OCI-LY7 (cell line): ENCODE measurements at regions not wholly inside any gene's neighbourhood (a gene's known extent, or its start where the extent isn't known, plus 50 kb on each side); places are given as distances from the start of the nearest gene placed in this dataset.

Experiments
- BruUV-seq: library from RNA; stranded (reverse); fragments of 400-500 nt; replicated peaks from 2 replicates; lab custom pipeline; 2021; lab: Mats Ljungman, UMichigan
- CTCF ChIA-PET: fragments of 300-600 bp; sonication (Branson Sonifier 250); formaldehyde crosslinking; loops from one replicate; lab custom pipeline; 2022; ENCODE audit warnings: antibody characterized with exemption; ENCODE audit not compliant: unreplicated experiment; lab: Charles Lee
- POLR2A ChIA-PET: fragments of 300-600 bp; sonication (Branson Sonifier 250); formaldehyde crosslinking; loops from one replicate; lab custom pipeline; 2022; ENCODE audit warnings: antibody characterized with exemption; lab: Charles Lee
- DNase-seq: peaks from one replicate; pipeline ENCODE4 v3.0.0-alpha.2; 2015; ENCODE audit warnings: low spot score
- H2AFZ ChIP-seq: fragments of 200-600 bp; sonication (generic), shearing (Covaris generic); 2 replicates; pipeline ENCODE4 v1.6.1; 2014; ENCODE audit warnings: mild to moderate bottlenecking, antibody characterized with exemption, low read length, moderate library complexity
- H3K27ac ChIP-seq: fragments of 200-600 bp; sonication (generic); 2 replicates; pipeline ENCODE4 v1.5.1; 2014; ENCODE audit warnings: mixed run types, low read depth, mild to moderate bottlenecking, moderate library complexity, low read length, inconsistent platforms; ENCODE audit not compliant: poor library complexity, severe bottlenecking
- H3K36me3 ChIP-seq: fragments of 200-600 bp; sonication (generic); 2 replicates; pipeline ENCODE4 v1.6.1; 2014; ENCODE audit warnings: mild to moderate bottlenecking, antibody characterized with exemption, low read length, moderate library complexity, mixed read lengths; ENCODE audit not compliant: insufficient read depth
- H3K4me1 ChIP-seq: fragments of 200-600 bp; sonication (generic); 2 replicates; pipeline ENCODE4 v1.5.1; 2014; ENCODE audit warnings: mild to moderate bottlenecking, low read length; ENCODE audit not compliant: insufficient read depth, poor library complexity, severe bottlenecking
- H3K4me2 ChIP-seq: fragments of 200-600 bp; sonication (generic); 2 replicates; pipeline ENCODE4 v1.6.1; 2014; ENCODE audit warnings: mild to moderate bottlenecking, low read length
- H3K4me3 ChIP-seq: fragments of 200-600 bp; sonication (generic); 2 replicates; pipeline ENCODE4 v1.5.1; 2014; ENCODE audit warnings: mild to moderate bottlenecking, low read depth, low read length; ENCODE audit not compliant: poor library complexity, severe bottlenecking
- H3K79me2 ChIP-seq: fragments of 200-600 bp; sonication (generic); 2 replicates; pipeline ENCODE4 v1.6.1; 2016; ENCODE audit warnings: low read depth, mild to moderate bottlenecking, low read length, moderate library complexity, mixed read lengths; ENCODE audit not compliant: insufficient read depth
- H3K9me2 ChIP-seq: fragments of 200-600 bp; sonication (generic); 2 replicates; pipeline ENCODE4 v1.6.1; 2016; ENCODE audit warnings: mild to moderate bottlenecking, low read length, mixed read lengths; ENCODE audit not compliant: insufficient read depth
- H3K9me3 ChIP-seq: fragments of 200-600 bp; sonication (generic); 2 replicates; pipeline ENCODE4 v1.6.1; 2014; ENCODE audit warnings: mild to moderate bottlenecking, mixed run types, low read length, mixed read lengths
- H4K20me1 ChIP-seq: fragments of 200-600 bp; sonication (generic); 2 replicates; pipeline ENCODE4 v1.6.1; 2014; ENCODE audit warnings: mild to moderate bottlenecking, antibody characterized with exemption, low read length, moderate library complexity, mixed read lengths; ENCODE audit not compliant: insufficient read depth
- EZH2phosphoT487 ChIP-seq: fragments of 200-600 bp; sonication (generic); IDR thresholded peaks from 2 replicates; pipeline ENCODE4 v1.6.1; 2018; ENCODE audit warnings: low read depth, borderline replicate concordance, mild to moderate bottlenecking, mixed run types, antibody characterized with exemption, low read length, moderate library complexity, mixed read lengths
- intact Hi-C: fragments of 100-400 bp; cut with micrococcal nuclease; formaldehyde crosslinking; loops from one replicate; pipeline ENCODE4 v1.10.0; 2022; ENCODE audit not compliant: unreplicated experiment
- TF ChIP-seq, protein P1 (sequence below): fragments of 200-600 bp; sonication (generic); conservative IDR thresholded peaks from 2 replicates; pipeline ENCODE4 v1.5.1; 2014; ENCODE audit warnings: mild to moderate bottlenecking, antibody characterized with exemption, low read length, moderate library complexity, mixed read lengths

GRCh38 chr2:72051204-72051603 lies 96.5 kb downstream of the CYP26B1 start:
- intact Hi-C loops: no loop called here
- H3K9me2 ChIP-seq: no peaks in the 10 kb centered on the region

DNA sequence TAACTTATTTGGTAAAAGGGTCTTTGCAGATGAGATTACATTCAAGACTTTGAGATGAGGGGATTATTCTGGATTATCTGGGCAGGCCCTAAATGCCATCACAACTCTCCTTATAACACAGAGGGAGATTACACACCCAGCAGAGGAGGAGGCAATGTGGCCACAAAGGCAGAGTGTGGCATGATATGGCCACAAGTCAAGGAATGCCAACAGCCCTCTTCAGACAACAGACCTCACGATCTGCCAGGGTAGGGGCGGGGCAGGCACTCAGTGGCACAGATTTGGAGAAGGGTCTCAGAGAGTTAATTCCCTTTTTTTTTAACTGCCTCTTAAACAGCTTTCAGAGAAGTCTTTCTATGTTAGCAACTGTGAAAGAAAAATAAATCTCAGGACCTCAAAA lies 96.9 kb downstream of the CYP26B1 start:
- Histone ChIP-seq H3K4me2 (no peak overlapping the region), H2AFZ (no peak overlapping the region), H4K20me1 (no peaks in the 10 kb centered on the region), H3K4me3 (no peak overlapping the region), H3K27ac (no peak overlapping the region), H3K4me1 (no peaks in the 10 kb centered on the region), H3K36me3 (no peaks in the 10 kb centered on the region), H3K79me2 (no peaks in the 10 kb centered on the region), H3K9me2 (no peaks in the 10 kb centered on the region), H3K9me3 (no peaks in the 10 kb centered on the region)
- BruUV-seq: no TSS peak
- no peak for DNase-seq
- intact Hi-C loops: no loop called here
- no peak for TF ChIP-seq EZH2phosphoT487
- TF ChIP-seq, protein P1, sequence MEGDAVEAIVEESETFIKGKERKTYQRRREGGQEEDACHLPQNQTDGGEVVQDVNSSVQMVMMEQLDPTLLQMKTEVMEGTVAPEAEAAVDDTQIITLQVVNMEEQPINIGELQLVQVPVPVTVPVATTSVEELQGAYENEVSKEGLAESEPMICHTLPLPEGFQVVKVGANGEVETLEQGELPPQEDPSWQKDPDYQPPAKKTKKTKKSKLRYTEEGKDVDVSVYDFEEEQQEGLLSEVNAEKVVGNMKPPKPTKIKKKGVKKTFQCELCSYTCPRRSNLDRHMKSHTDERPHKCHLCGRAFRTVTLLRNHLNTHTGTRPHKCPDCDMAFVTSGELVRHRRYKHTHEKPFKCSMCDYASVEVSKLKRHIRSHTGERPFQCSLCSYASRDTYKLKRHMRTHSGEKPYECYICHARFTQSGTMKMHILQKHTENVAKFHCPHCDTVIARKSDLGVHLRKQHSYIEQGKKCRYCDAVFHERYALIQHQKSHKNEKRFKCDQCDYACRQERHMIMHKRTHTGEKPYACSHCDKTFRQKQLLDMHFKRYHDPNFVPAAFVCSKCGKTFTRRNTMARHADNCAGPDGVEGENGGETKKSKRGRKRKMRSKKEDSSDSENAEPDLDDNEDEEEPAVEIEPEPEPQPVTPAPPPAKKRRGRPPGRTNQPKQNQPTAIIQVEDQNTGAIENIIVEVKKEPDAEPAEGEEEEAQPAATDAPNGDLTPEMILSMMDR: no peak
- POLR2A ChIA-PET: interaction anchor here (0.7 kb wide), 1 partner anchor 42 kb away, joined by 3 read pairs; no protein-coding TSS in a partner anchor
- CTCF ChIA-PET: no interaction called here

More at GRCh38 chr2:72051204-72051603, 96.5 kb downstream of the CYP26B1 start:
- ChIA-PET POLR2A (interaction anchor here (0.7 kb wide), 1 partner anchor 43 kb away, joined by 3 read pairs; no protein-coding TSS in a partner anchor), CTCF (no interaction called here)
- H3K27ac ChIP-seq: no peak overlapping the region
- H2AFZ ChIP-seq: no peak overlapping the region
- no peak overlapping the region for H3K4me3 ChIP-seq
- no peaks in the 10 kb centered on the region for H3K79me2 ChIP-seq
- TF ChIP-seq, protein P1: no peak
- TF ChIP-seq EZH2phosphoT487: no peak
- DNase-seq: no peak
- H3K36me3 ChIP-seq: no peaks in the 10 kb centered on the region
- no peaks in the 10 kb centered on the region for H4K20me1 ChIP-seq
- H3K9me3 ChIP-seq: no peaks in the 10 kb centered on the region
- no peaks in the 10 kb centered on the region for H3K4me1 ChIP-seq
- BruUV-seq: no TSS peak
- no peak overlapping the region for H3K4me2 ChIP-seq

- TF ChIP-seq EZH2phosphoT487: no peak
- TF ChIP-seq, protein P1: no peak
- H3K9me2 ChIP-seq: no peaks in the 10 kb centered on the region
- no peaks in the 10 kb centered on the region for H3K4me1 ChIP-seq
- no peaks in the 10 kb centered on the region for H3K79me2 ChIP-seq
- CTCF ChIA-PET: no interaction called here
- H3K27ac ChIP-seq: no peak overlapping the region
- no peak overlapping the region for H3K4me3 ChIP-seq
- no peak overlapping the region for H2AFZ ChIP-seq
- no peak for DNase-seq
- H3K36me3 ChIP-seq: no peaks in the 10 kb centered on the region
- intact Hi-C loops: no loop called here
- 0 out of 2 replicates have a peak, but pooled peaks cover 3% of the 10 kb centered on the region for H3K9me3 ChIP-seq
- BruUV-seq: no TSS peak
- H3K4me2 ChIP-seq: no peak overlapping the region
- POLR2A ChIA-PET: no interaction called here
- no peaks in the 10 kb centered on the region for H4K20me1 ChIP-seq
Observed at GRCh38 chr2:72048881-72049477, 98.7 kb downstream of the CYP26B1 start.
